ENCODE measurements at regions not wholly inside any gene's neighbourhood (a gene's known extent, or its start where the extent isn't known, plus 50 kb on each side); places are given as distances from the start of the nearest gene placed in this dataset.

DNA sequence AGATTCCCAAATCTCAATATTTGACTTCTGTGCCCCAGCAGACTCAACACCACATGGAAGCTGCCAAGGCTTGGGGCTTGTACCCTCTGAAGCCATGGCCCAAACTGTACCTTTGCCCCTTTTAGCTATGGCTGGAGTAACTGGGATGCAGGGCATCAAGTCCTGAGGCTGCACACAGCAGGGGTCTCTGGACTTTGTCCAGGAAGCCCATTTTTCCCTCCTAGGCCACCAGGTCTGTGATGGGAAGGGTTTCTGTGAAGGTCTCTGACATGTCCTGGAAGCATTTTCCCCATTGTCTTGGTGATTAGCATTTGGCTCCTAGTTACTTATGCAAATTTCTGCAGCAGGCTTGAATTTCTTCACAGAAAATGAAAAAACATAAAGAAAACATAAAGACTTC, 762.3 kb downstream of the GALC start:
- DNase-seq: no peak

DNA sequence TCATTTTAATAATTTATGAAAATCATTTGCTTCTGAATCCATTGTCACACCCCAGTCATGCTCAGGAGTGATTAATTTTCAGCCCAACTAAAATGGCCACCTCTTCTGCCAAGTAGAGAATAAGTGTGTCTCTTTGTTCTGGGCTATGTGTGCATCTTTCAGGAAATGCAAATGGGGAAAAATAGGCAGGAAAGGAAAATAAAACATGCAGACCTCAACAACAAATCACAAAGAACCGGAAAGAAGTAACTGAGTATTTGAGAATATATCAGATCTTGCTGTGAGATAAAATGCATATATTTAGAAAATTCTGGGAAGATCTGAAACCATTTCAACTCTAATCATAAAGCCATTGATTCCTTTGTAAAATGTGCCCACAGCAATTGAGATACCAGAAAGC, 763.9 kb downstream of the GALC start:
- DNase-seq: no peak

- no peak for DNase-seq
Observed at GRCh38 chr14:87217023-87217422, 776.0 kb downstream of the GALC start.

GRCh38 chr14:87214558-87214957, 778.4 kb downstream of the GALC start:
- DNase-seq: no peak

DNA sequence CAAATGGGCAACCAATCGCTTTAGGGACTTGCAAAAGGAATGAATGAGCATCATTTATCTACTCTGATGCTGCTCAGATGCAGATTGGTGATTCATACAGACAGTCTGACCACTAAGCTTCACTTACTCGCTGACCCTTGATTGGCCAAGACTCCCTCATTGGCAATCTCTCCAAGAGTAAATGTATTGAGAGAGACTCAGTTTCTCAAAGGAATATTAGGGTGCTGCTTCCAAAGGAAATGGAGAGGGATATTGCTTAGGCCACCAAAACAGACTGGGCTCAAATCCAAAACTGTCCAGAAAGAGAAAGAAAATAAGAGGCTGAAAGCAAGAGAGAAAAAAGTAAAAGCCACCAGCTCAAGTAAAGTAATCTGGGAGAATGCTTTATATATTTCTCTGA, 785.2 kb downstream of the GALC start:
- no peak for DNase-seq

GRCh38 chr14:87205811-87206210, 787.2 kb downstream of the GALC start:
- DNase-seq: no peak

DNA sequence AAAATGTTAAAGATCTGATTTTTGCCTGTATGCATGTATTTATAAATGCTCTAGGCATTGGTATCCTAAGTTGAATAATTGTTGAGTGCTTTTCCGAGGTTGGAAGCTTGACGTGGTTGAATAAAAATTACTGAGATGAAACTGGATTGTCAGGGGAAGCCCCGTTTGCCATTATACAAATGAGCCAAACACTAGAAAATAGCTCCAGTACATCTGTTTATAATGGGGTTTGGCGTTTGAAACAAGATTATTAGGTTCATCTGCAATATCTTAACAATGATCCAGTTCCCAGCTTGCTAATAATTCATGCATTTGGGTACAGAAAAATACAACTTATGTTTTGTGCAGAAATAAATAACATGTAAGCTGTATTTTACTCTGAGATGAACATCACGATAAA, 789.6 kb downstream of the GALC start:
- DNase-seq: no peak

GRCh38 chr14:87199381-87199780, 793.6 kb downstream of the GALC start:
- DNase-seq: no peak

GRCh38 chr14:87196436-87196835, 796.5 kb downstream of the GALC start:
- no peak for DNase-seq

- no peak for DNase-seq
Observed at GRCh38 chr14:87187786-87188185, 805.2 kb downstream of the GALC start.

DNA sequence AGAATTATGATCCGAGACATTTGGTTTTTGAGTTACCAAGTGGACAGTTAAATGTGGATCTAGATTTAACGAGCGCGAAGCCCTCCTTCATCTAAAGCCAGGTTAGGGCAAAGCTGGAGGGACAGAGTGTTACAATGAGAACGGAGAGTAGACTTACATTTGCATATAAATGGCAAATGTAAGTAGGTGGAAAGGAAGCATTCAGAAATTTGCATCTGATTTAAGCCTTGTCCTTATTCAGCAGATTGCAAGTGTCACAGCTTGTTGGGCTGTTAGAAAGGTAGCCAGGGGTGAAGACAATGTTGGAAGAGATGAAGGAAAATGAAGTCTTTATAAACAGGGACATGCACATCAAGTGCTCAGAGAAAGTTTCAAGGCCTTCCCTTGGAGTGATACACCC, 806.2 kb downstream of the GALC start:
- DNase-seq: no peak

DNA sequence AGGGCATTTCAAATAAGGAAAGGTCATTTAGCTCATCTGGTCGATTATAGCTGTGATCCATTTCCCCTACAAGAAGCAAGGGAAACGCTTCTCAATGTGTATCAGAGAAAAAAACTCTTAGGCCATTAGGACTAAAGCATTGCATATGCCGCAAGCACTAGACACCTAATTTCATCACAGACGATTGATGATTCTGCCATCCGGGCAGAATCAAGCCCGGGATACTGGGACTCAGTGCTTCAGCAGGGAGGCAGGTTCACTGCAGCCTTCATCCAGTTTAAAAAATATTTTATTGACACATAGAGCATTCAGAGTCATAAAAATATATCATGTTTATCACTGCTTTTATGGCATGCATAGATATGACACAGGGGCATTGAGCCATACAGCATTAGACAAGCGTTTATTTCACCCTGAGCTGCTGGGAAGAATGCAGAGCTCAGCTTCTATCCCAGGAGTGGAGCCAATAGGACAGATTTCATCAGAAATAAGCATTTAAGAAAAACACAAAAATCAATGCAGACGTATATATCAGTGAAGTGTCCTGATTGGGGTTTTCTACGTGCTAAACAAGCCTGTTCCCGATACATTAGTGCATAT, 806.9 kb downstream of the GALC start:
- DNase-seq: no peak

DNA sequence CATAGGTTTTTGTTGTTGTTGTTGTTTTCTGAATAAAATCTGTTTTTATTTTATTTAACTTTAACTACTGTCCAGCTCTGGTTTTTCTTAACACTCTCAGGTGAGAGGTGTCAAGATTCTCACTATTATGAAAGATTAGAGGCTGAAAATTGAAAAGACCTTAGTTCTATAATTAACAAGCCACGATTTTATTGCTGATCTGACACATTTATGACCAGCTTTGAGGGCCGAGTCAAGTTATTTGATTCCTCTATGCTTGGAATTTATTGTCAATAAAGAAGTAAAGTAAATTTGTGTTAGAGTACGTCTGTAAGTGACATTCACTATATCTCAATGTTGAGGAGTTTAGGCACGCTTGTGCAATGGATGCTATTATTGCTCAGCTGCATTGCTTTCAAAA, 808.8 kb downstream of the GALC start:
- no peak for DNase-seq

GRCh38 chr14:87181288-87181687, 811.7 kb downstream of the GALC start:
- DNase-seq: no peak

DNA sequence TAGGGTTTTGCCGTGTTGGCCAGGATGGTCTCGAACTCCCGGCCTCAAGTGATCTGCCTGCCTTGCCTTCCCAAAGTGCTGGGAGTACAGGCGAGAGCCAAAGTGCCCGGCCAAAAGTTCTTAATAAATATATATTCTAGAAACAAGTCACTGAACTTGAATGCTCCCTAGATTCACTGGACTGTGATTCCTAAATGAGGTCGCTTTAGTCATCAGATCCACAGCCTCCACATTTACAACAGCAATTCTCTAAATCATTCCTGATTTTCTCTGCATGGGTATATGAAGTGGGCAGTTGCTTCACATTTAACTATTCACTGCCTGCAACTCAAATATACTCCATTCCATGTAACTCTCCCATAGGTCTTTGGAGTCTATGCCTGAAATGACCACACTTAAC, 813.0 kb downstream of the GALC start:
- DNase-seq: no peak

DNA sequence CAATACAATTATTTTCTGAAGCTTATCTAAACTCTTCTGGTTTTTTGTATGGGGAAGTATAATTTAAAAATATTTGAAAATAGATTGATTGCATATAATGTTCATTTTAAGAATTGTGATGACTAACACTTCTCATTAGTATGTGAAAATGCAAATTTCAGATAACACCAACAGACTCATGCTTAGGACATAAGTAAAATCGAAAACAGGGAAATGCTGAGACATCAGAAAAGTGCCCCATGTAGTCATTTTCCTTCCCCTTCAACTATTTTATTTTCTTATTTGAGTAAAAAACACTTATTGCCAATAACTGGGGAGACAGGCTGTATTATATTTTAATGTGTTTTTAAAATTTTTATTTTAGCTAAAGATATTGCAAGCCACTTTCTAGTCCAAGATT, 814.7 kb downstream of the GALC start:
- DNase-seq: no peak

- DNase-seq: no peak
Observed at GRCh38 chr14:87175175-87175574, 817.8 kb downstream of the GALC start.

GRCh38 chr14:87171141-87171540, 821.8 kb downstream of the GALC start:
- no peak for DNase-seq

DNA sequence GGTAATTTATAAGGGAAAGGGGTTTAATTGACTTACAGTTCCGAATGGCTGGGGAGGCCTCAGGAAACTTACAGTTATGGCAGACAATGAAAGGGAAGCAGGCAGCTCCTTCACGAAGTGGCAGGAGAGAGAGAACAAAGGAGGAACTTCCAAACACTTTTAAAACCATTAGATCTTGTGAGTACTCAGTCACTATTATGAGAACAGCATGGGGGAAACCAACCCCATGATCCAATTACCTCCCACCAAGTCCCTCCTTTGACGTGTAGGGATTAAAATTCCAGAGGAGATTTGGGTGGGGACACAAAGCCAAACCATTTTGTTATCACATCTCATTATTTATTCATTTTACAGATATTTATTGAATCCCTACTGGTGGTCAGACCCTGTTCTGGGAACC, 822.8 kb downstream of the GALC start:
- no peak for DNase-seq

- no peak for DNase-seq
Observed at GRCh38 chr14:87169362-87169761, 823.6 kb downstream of the GALC start.

GRCh38 chr14:87161502-87161901, 831.5 kb downstream of the GALC start:
- DNase-seq: no peak

- DNase-seq: no peak
Observed at GRCh38 chr14:87160989-87161388, 832.0 kb downstream of the GALC start.

GRCh38 chr14:87158283-87158682, 834.7 kb downstream of the GALC start:
- DNase-seq: no peak

- no peak for DNase-seq
Observed at GRCh38 chr14:87156878-87157277, 836.1 kb downstream of the GALC start.

DNA sequence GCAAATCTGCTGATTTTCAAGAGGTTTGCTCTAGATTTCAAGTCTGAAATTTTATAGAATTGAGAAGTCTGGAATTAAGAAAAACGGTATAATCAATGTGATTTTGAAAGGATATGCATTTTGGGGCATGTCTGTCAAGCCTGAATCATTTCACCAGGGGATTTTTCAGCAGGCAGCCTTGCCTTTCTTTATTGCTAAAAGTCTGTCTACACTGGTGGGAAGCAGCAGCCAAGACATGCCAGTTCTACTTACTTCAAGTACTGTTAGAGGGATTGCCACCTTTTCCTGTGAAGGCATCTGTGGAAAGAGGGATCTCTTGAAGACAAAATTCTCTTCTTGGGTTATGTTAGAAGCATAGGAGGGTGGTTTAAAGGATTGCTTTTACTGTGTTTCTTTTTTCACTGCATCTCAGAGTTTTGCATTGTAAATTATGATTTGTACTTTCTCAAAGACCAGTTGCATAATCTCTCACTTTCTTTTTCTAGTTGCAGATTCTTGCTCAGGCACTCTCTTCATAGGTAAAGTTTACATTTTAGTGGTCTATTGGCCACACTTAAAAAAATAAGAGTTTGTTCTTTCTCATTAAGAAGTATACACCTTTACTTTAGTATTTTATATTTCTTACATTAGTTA, 837.0 kb downstream of the GALC start:
- no peak for DNase-seq
